ENCODE measurements at regions not wholly inside any gene's neighbourhood (a gene's known extent, or its start where the extent isn't known, plus 50 kb on each side); places are given as distances from the start of the nearest gene placed in this dataset.

DNA sequence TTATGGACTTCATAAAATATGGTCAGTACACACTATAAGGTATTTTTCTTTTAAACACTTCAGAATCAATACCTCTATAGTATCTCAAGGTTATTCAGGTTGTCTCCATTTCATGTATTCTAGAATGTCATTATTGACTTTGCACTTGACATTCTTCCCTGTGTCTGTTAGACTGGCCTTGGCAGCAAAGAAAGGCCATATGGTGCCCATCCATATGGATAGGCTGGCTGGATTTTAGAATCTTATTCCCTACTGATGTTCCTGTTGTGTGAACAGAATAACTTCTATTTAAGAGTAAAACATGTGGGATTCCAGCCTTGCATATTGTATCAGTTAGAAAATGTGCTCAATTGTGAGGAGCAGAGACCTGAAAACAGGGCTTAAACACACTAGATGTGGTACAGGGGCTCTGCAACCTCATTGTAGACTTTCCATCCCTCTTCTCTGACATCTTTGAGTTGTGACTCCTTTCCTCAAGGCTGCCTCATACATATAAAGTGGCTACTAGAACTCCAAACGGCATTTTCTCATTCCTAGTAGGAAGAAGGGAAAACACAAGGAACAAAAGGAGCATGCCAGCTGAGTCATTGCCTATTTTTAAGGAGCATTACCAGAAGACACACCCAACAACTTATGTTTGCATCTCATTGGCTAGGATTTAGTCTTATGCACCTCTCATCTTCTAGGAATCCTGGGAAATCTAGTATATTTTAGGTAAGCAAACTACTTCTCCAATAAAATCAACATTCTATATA lies 221.2 kb upstream of the TMPO start:
- Histone ChIP-seq H3K9me2 (ENCODE audit: insufficient read depth, low read length) (no peaks in the 10 kb centered on the region), H2AFZ (ENCODE audit: low read length) (no peak overlapping the region), H3K4me1 (ENCODE audit: insufficient read depth, low read length, poor library complexity, severe bottlenecking) (no peaks in the 10 kb centered on the region), H3K4me3 (ENCODE audit: low read depth, low read length, poor library complexity, severe bottlenecking) (no peak overlapping the region), H3K79me2 (ENCODE audit: insufficient read depth, low read depth, low read length) (no peaks in the 10 kb centered on the region), H3K27ac (ENCODE audit: low read depth, low read length, poor library complexity, severe bottlenecking) (no peak overlapping the region), H4K20me1 (ENCODE audit: insufficient read depth, low read length) (no peaks in the 10 kb centered on the region), H3K4me2 (ENCODE audit: low read length) (no peak overlapping the region), H3K9me3 (ENCODE audit: low read length) (no peaks in the 10 kb centered on the region), H3K36me3 (ENCODE audit: insufficient read depth, low read length) (no peaks in the 10 kb centered on the region)
- POLR2A ChIA-PET, result interaction anchor here (0.7 to 1.6 kb wide), 2 partner anchors 35 to 286 kb away, joined by 3 to 4 read pairs; no protein-coding TSS in a partner anchor
- CTCF ChIA-PET (ENCODE audit: unreplicated experiment), result no interaction called here
- intact Hi-C loops (cut with micrococcal nuclease; ENCODE audit: unreplicated experiment), result no loop called here
- no peak for DNase-seq (ENCODE audit: low spot score)
- no peak for TF ChIP-seq EZH2phosphoT487 (IDR thresholded peaks at IDR 0.05; ENCODE audit: borderline replicate concordance, low read depth, low read length)
- TF ChIP-seq, protein P1, sequence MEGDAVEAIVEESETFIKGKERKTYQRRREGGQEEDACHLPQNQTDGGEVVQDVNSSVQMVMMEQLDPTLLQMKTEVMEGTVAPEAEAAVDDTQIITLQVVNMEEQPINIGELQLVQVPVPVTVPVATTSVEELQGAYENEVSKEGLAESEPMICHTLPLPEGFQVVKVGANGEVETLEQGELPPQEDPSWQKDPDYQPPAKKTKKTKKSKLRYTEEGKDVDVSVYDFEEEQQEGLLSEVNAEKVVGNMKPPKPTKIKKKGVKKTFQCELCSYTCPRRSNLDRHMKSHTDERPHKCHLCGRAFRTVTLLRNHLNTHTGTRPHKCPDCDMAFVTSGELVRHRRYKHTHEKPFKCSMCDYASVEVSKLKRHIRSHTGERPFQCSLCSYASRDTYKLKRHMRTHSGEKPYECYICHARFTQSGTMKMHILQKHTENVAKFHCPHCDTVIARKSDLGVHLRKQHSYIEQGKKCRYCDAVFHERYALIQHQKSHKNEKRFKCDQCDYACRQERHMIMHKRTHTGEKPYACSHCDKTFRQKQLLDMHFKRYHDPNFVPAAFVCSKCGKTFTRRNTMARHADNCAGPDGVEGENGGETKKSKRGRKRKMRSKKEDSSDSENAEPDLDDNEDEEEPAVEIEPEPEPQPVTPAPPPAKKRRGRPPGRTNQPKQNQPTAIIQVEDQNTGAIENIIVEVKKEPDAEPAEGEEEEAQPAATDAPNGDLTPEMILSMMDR (conservative IDR thresholded peaks at IDR 0.05; ENCODE audit: low read length), result no peak
- no TSS peak for BruUV-seq (replicated peaks)

DNA sequence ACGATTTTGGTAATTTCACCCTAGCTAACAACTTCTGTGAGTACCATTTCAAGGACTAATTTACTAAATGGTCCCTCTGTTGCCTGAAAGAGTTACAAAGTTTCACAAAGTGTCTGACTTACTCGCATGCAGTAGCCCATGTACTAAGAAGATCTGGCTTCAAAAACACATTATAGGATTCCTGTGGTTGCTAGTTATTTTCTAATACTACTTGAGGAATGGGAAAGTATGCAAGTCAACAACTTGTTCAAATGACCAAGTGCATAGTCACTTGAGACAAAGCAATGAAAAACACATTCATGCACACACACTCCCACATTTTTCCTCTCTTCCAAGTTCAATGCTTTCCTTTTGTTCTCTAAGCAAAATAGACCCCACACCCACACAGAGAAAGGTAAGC lies 219.7 kb upstream of the TMPO start:
- ChIA-PET POLR2A (interaction anchor here (1.0 to 1.6 kb wide), 3 partner anchors 8 to 37 kb away, joined by 3 to 5 read pairs (median 3); no protein-coding TSS in a partner anchor), CTCF (ENCODE audit: unreplicated experiment) (no interaction called here)
- no peak overlapping the region for H3K27ac ChIP-seq (ENCODE audit: low read depth, low read length, poor library complexity, severe bottlenecking)
- H4K20me1 ChIP-seq (ENCODE audit: insufficient read depth, low read length), result no peaks in the 10 kb centered on the region
- H3K4me1 ChIP-seq (ENCODE audit: insufficient read depth, low read length, poor library complexity, severe bottlenecking), result no peaks in the 10 kb centered on the region
- H3K9me3 ChIP-seq (ENCODE audit: low read length), result no peaks in the 10 kb centered on the region
- TF ChIP-seq, protein P1 (conservative IDR thresholded peaks at IDR 0.05; ENCODE audit: low read length), result no peak
- TF ChIP-seq EZH2phosphoT487 (IDR thresholded peaks at IDR 0.05; ENCODE audit: borderline replicate concordance, low read depth, low read length), result no peak
- H3K4me2 ChIP-seq (ENCODE audit: low read length), result no peak overlapping the region
- H3K9me2 ChIP-seq (ENCODE audit: insufficient read depth, low read length), result no peaks in the 10 kb centered on the region
- no peaks in the 10 kb centered on the region for H3K36me3 ChIP-seq (ENCODE audit: insufficient read depth, low read length)
- H3K4me3 ChIP-seq (ENCODE audit: low read depth, low read length, poor library complexity, severe bottlenecking), result no peak overlapping the region
- intact Hi-C loops (cut with micrococcal nuclease; ENCODE audit: unreplicated experiment), result no loop called here
- no TSS peak for BruUV-seq (replicated peaks)
- H3K79me2 ChIP-seq (ENCODE audit: insufficient read depth, low read depth, low read length), result no peaks in the 10 kb centered on the region
- H2AFZ ChIP-seq (ENCODE audit: low read length), result no peak overlapping the region
- DNase-seq (ENCODE audit: low spot score), result no peak

DNA sequence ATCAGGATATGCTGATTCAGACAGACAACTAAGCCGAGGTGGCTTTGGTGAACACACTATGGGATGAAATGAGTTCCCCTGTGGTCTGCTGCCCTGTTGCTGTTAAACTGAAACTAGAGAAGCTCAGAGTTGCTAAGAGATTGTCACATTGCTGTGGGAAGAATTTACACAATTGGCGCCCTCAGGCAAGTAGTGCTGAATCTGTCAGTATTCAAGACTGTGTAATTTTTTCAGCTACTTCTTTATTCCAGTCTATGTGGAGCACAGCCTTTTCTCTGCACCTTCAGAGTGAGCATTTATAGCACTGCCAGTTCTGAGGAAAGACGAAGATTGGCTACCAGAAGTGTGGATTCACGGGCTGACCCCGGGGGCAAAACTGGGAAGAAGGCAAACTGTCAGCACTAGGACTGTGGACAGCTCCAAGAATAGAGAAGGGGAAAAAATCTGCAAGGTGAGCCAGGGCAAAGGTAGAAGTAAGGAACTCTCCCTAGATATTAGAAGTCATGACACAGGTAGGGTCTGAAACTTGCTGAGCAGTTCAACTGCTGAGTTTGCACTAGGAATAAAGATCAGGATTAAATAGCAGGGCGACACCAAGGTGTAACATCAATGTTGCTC lies 218.8 kb upstream of the TMPO start:
- POLR2A ChIA-PET, result interaction anchor here (0.7 to 2.1 kb wide), 3 partner anchors 9 to 15 kb away, joined by 3 to 6 read pairs (median 3); no protein-coding TSS in a partner anchor
- no peak for DNase-seq (ENCODE audit: low spot score)
- Histone ChIP-seq H4K20me1 (ENCODE audit: insufficient read depth, low read length) (no peaks in the 10 kb centered on the region), H3K4me3 (ENCODE audit: low read depth, low read length, poor library complexity, severe bottlenecking) (no peak overlapping the region), H3K4me1 (ENCODE audit: insufficient read depth, low read length, poor library complexity, severe bottlenecking) (no peaks in the 10 kb centered on the region), H2AFZ (ENCODE audit: low read length) (no peak overlapping the region), H3K79me2 (ENCODE audit: insufficient read depth, low read depth, low read length) (no peaks in the 10 kb centered on the region), H3K36me3 (ENCODE audit: insufficient read depth, low read length) (no peaks in the 10 kb centered on the region), H3K9me3 (ENCODE audit: low read length) (no peaks in the 10 kb centered on the region), H3K27ac (ENCODE audit: low read depth, low read length, poor library complexity, severe bottlenecking) (no peak overlapping the region), H3K9me2 (ENCODE audit: insufficient read depth, low read length) (no peaks in the 10 kb centered on the region), H3K4me2 (ENCODE audit: low read length) (no peak overlapping the region)
- CTCF ChIA-PET (ENCODE audit: unreplicated experiment), result no interaction called here
- TF ChIP-seq, protein P1 (conservative IDR thresholded peaks at IDR 0.05; ENCODE audit: low read length), result no peak
- intact Hi-C loops (cut with micrococcal nuclease; ENCODE audit: unreplicated experiment), result no loop called here
- no TSS peak for BruUV-seq (replicated peaks)
